Dermis blood vessel endothelial cell (primary cell): ENCODE measurements at regions not wholly inside any gene's neighbourhood (a gene's known extent, or its start where the extent isn't known, plus 50 kb on each side); places are given as distances from the start of the nearest gene placed in this dataset.
"Not testable (repeated sequence)": the region's sequence is repeated elsewhere in the genome, so short reads cannot be mapped to it uniquely, and the experiment has no call there.

ENCODE experiments used
- DNase-seq: peaks from one replicate; pipeline ENCODE4 v3.0.0; 2010

- not testable (repeated sequence) for DNase-seq
Observed at GRCh38 chr21:38997843-38998175, 185.4 kb downstream of the PSMG1 start.

DNA sequence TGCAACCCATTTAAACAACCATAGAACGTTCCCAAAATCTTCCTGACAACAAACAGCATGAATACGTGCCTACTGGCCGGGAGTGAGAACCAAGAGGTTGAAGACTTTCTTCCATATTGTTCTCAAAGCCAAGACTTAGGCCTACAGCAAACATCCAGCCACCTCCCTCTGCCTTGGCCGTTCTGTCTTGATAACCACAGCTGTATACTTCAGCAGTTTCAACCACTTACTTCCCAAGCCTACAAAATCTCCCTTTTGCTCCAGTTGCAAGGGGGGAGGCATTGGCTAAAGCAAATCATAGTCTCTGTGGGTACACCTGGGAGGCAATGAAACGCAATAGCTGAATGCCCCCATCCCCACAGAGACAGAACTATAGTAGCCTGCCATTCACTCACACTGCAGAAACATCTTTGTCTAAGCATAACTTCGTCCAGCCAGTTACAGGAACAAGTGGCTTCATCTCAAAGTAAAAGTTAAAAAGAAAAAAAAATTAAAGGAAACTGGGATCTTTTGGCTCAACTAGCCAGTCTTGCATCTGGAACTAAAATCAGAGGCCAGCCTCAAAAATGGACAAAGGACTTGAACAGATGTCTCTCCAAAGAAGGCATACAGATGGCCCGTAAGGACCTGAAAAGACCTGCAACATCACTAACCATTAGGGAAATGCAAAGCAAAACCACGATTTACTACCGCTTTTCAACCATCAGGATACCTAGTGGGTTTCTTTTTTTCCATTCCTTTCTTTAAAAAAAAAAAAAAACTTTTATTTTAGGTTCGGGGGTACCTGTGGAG, 186.0 kb downstream of the PSMG1 start:
- no peak for DNase-seq

- no peak for DNase-seq
Observed at GRCh38 chr21:38996355-38996754, 186.9 kb downstream of the PSMG1 start.

- DNase-seq = no peak
Observed at GRCh38 chr21:38995731-38996130, 187.5 kb downstream of the PSMG1 start.

DNA sequence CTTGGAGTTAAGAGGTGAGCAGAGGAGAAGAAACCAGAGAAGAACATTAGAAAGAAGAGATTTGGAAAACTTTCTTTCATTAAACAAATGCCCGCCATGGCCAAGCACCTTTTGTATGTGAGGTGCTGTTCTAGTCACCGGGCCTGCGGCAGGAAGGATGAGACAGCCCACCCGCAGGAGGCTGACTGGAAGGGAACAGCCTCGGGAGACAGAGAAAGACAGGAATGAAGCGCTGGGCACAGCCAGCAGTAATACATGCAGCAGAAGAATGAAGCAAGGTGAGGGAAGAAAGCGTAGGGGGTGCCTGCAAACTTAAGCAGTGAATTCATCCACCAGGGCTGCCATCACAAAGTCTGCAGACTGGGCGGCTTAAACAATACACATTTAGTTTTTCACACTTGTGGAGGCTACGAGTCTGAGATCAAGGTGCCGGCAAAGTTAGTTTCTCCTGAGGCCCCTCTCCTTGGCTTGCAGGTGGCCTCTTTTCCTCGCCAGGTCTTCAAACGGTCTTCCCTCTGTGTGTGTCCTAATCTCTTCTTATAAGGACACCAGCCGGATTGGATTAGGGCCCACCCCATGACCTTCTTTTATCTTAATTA, 188.1 kb downstream of the PSMG1 start:
- no peak for DNase-seq

- no peak for DNase-seq
Observed at GRCh38 chr21:38994042-38994441, 188.3 kb downstream of the ETS2 start.

GRCh38 chr21:38993561-38993960, 187.8 kb downstream of the ETS2 start:
- peak; percentile 91 for DNase-seq

GRCh38 chr21:38992737-38993136, 187.0 kb downstream of the ETS2 start:
- peak; percentile 87 for DNase-seq

- no peak for DNase-seq
Observed at GRCh38 chr21:38990424-38990794, 184.7 kb downstream of the ETS2 start.

GRCh38 chr21:38989745-38990423, 184.2 kb downstream of the ETS2 start:
- DNase-seq = peak; percentile 51

DNA sequence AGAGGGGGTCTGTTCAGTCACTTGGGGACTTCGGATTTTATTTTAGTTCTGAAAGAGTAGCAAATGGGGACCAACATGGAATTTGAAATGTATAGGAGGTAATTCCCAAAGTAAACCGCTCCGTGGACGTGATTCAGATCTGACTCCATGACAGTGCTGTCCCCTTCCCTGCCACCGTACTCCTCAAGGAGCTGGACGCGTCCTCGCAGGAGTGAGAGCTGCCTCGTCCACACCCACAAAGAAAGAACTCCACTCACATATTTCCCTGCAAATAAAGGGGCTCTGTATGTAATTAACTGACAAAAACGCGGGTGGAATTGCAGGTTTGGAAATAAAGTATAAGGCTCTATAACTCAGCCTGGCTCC, 183.6 kb downstream of the ETS2 start:
- DNase-seq = no peak

GRCh38 chr21:38988509-38989378, 183.0 kb downstream of the ETS2 start:
- DNase-seq = no peak

GRCh38 chr21:38987633-38988508, 182.1 kb downstream of the ETS2 start:
- DNase-seq = no peak

GRCh38 chr21:38986806-38987632, 181.3 kb downstream of the ETS2 start:
- no peak for DNase-seq

DNA sequence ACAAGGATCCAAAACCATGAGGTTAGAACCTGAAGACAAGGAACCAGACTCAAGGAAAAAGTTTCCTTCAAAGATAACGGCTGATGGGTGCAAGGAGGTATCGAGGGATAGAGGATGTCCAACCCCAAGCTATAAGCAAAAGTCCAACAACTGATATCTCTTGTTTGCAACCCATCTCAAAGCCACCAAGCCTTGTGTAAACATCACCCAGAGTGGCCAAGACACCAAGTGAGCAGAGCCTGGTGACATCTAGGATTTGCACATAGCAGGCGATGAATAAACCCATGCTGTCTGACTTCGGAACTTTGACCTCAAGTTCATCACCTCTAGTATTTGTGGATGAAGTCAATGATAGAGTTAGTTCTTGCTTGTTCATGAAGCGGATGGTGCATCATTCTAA, 180.7 kb downstream of the ETS2 start:
- DNase-seq = no peak

DNA sequence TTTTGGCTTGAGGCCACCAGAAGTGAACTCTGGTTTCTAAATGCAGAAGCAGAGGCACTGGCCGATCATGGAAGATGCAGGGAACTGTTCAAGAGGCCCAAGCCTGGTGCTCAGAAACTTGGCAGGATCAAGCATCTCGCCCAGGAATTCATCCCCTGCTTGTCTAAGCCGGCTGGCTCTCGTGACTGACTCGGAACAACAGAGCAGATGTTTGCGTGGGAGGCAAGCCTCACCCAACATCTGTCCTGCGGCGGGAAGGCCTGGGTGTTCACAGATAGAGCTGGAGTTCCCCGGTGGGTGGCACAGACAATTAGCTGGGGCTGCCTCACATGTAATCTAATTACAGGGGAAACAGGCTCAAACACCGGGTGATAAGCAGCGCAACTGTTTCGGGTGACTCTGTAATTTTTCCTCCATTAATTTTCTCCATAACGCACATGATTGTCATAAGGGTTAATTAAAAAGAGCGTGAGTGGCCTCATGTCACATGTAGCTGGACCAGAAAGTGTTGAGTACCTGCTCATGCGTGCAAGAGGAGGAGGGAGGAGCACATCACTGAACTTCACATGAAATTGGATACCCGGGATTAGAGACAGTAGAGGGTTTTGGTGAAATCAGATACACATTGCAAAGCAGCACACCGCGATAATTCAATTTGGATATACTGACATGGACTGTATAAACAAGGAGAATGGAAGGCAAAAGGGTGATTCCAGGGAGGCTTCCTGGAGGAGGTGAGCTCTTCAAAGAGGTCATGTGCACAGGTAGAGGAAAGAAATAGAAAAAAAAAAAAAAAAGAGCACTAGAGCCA, 180.0 kb downstream of the ETS2 start:
- peak; percentile 19 for DNase-seq

DNA sequence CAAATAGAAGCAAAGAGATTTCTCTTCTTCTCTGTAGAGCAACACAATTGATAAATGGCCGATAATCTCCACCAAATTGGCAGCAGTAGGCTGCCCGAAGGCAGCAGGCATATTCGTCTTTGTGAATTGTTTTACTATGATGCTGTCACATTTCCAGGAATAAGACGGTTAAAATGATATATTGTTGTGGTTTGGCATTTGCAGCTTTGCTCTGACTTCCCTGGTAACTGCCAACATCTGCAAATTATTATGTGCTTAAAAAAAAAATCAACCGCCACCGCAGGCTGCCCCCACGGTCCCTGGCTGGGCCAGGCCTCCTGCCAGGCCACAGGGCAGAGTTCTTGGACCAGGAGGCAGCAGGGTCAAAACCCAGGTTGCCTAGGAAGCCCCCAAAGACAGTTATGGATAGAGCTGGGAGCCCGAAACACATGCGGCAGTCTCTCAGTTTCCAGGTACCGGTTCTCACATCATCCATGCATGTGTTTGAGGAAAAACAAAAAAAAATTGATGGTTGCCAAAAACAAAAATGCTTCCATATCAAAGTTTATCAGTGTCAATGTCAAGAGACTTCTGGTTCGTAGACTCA, 179.3 kb downstream of the ETS2 start:
- peak; percentile 30 for DNase-seq

GRCh38 chr21:38984568-38984967, 178.8 kb downstream of the ETS2 start:
- DNase-seq = no peak

DNA sequence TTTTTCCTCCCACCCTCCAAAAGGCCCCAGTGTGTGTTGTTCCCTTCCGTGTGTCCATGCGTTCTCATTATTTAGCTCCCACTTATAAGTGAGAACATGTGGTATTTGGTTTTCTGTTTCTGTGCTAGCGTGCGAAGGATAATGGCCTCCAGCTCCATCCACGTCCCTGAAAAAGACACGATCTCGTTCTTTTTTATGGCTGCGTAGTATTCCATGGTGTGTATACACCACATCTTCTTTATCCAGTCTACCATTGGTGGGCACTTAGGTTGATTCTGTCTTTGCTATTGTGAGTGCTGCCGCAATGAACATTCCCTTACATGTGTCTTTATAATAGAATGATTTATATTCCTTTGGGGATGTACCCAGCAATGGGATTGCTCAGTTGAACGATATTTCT, 177.8 kb downstream of the ETS2 start:
- DNase-seq = no peak

- DNase-seq = no peak
Observed at GRCh38 chr21:38982804-38983203, 177.1 kb downstream of the ETS2 start.
